ENCODE measurements at regions not wholly inside any gene's neighbourhood (a gene's known extent, or its start where the extent isn't known, plus 50 kb on each side); places are given as distances from the start of the nearest gene placed in this dataset.

- Histone ChIP-seq H3K36me3 (ENCODE audit: control insufficient read depth in 2 of 2, extremely low read depth in 1 of 2, insufficient read depth in 2 of 2, low read length in 2 of 2) (no peaks in the 10 kb centered on the region), H3K27ac (ENCODE audit: insufficient read depth, low read depth, low read length) (no peak overlapping the region), H3K9ac (replicated peaks; ENCODE audit: extremely low read depth, insufficient read depth, low read length) (no peak overlapping the region), H3K9me3 (replicated peaks; ENCODE audit: control insufficient read depth, insufficient read depth, low read length) (peaks cover 2% of the 10 kb centered on the region), H3K4me1 (ENCODE audit: control insufficient read depth, extremely low read depth, insufficient read depth, low read length) (no peaks in the 10 kb centered on the region), H3K9me1 (replicated peaks; ENCODE audit: control insufficient read depth, extremely low read depth, insufficient read depth, low read length) (no peaks in the 10 kb centered on the region), H3K4me3 (replicated peaks in 1 of 3; ENCODE audit: insufficient read depth in 1 of 3, low read depth in 1 of 3, low read length in 3 of 3) (no peak overlapping the region), H4K20me1 (replicated peaks; ENCODE audit: control insufficient read depth, extremely low read depth, insufficient read depth, low read length) (no peaks in the 10 kb centered on the region), H3K27me3 (ENCODE audit: control insufficient read depth in 2 of 2, insufficient read depth in 2 of 2, low read length in 2 of 2) (no peaks in the 10 kb centered on the region), H3K4me2 (ENCODE audit: insufficient read depth, low read length) (no peak overlapping the region), H2AFZ (ENCODE audit: low read depth, low read length) (no peak overlapping the region), H3K79me2 (ENCODE audit: control insufficient read depth, insufficient read depth, low read length) (no peaks in the 10 kb centered on the region)
- dilution Hi-C loops (cut with MboI; ENCODE audit: extremely low pct_ligation_motif_present, low sequenced_read_pairs) = no loop called here
- intact Hi-C loops (cut with micrococcal nuclease) = no loop called here
- no peak for FAIRE-seq
- no peak for DNase-seq (ENCODE audit: low read depth, low spot score)
- ChIA-PET POLR2A (no interaction called here), CTCF (no interaction called here)
- TF ChIP-seq EZH2 (IDR thresholded peaks at IDR 0.05; ENCODE audit: borderline replicate concordance, low read depth, low read length, severe bottlenecking) = no peak
- TF ChIP-seq GATA2 (IDR thresholded peaks at IDR 0.05; ENCODE audit: insufficient read depth, insufficient read length, low read depth, low read length) = no peak
- TF ChIP-seq POLR2A (IDR thresholded peaks at IDR 0.05; ENCODE audit: low read depth, low read length) = no peak
- TF ChIP-seq MAX (IDR thresholded peaks at IDR 0.05; ENCODE audit: insufficient read depth, insufficient read length) = no peak
- TF ChIP-seq FOS (IDR thresholded peaks at IDR 0.05; ENCODE audit: borderline replicate concordance, insufficient read depth, low read length) = no peak
- no peak for TF ChIP-seq POLR2AphosphoS5 (IDR thresholded peaks at IDR 0.05; ENCODE audit: insufficient read depth, low read depth, low read length)
- no peak for TF ChIP-seq MYC (IDR thresholded peaks at IDR 0.05; ENCODE audit: low read depth, low read length)
- TF ChIP-seq JUN (IDR thresholded peaks at IDR 0.05; ENCODE audit: borderline replicate concordance, insufficient read depth, insufficient read length, low read depth) = no peak
- no peak for TF ChIP-seq CTCF (IDR thresholded peaks at IDR 0.05; ENCODE audit: extremely low read depth in 1 of 2, insufficient read depth in 1 of 2, low read depth in 1 of 2, low read length in 2 of 2)
- BruUV-seq (replicated peaks) = no TSS peak
These were observed 337.2 kb upstream of the AJAP1 start for GRCh38 chr1:4317207-4317606.
